ENCODE measurements at regions not wholly inside any gene's neighbourhood (a gene's known extent, or its start where the extent isn't known, plus 50 kb on each side); places are given as distances from the start of the nearest gene placed in this dataset.

GRCh38 chr4:109378511-109378910, 55.1 kb upstream of the SEC24B start:
- Histone ChIP-seq H3K4me3 (ENCODE audit: low read length) (no peak overlapping the region), H3K27me3 (ENCODE audit: control insufficient read depth, insufficient read depth, low read length) (peaks cover 3% of the 10 kb centered on the region), H3K4me1 (ENCODE audit: control insufficient read depth, insufficient read depth, low read length) (no peaks in the 10 kb centered on the region), H3K36me3 (ENCODE audit: control insufficient read depth, insufficient read depth, low read length) (no peaks in the 10 kb centered on the region), H3K27ac (ENCODE audit: low read length) (no peak overlapping the region), H3K9me3 (ENCODE audit: control insufficient read depth, insufficient read depth, low read length) (no peaks in the 10 kb centered on the region)
- DNase-seq (no peak), ATAC-seq (no peak)
- intact Hi-C loops (cut with micrococcal nuclease), result no loop called here
- no peak overlapping the region for H3K27ac Mint-ChIP-seq
- TF ChIP-seq, protein P1, sequence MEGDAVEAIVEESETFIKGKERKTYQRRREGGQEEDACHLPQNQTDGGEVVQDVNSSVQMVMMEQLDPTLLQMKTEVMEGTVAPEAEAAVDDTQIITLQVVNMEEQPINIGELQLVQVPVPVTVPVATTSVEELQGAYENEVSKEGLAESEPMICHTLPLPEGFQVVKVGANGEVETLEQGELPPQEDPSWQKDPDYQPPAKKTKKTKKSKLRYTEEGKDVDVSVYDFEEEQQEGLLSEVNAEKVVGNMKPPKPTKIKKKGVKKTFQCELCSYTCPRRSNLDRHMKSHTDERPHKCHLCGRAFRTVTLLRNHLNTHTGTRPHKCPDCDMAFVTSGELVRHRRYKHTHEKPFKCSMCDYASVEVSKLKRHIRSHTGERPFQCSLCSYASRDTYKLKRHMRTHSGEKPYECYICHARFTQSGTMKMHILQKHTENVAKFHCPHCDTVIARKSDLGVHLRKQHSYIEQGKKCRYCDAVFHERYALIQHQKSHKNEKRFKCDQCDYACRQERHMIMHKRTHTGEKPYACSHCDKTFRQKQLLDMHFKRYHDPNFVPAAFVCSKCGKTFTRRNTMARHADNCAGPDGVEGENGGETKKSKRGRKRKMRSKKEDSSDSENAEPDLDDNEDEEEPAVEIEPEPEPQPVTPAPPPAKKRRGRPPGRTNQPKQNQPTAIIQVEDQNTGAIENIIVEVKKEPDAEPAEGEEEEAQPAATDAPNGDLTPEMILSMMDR (IDR thresholded peaks at IDR 0.05), result no peak
- 92% methylated on average over 1 of the region's 1 CpG for WGBS (ENCODE audit: insufficient coverage)
- no peaks in the 10 kb centered on the region for H3K9me3 Mint-ChIP-seq
- no peak overlapping the region for H3K4me3 Mint-ChIP-seq
- H3K4me1 Mint-ChIP-seq, result no peaks in the 10 kb centered on the region
- H3K36me3 Mint-ChIP-seq, result no peaks in the 10 kb centered on the region
- peaks cover 8 to 18% of the 10 kb centered on the region in 2 donors for H3K27me3 Mint-ChIP-seq (ENCODE audit: low read depth in 2 of 2)

DNA sequence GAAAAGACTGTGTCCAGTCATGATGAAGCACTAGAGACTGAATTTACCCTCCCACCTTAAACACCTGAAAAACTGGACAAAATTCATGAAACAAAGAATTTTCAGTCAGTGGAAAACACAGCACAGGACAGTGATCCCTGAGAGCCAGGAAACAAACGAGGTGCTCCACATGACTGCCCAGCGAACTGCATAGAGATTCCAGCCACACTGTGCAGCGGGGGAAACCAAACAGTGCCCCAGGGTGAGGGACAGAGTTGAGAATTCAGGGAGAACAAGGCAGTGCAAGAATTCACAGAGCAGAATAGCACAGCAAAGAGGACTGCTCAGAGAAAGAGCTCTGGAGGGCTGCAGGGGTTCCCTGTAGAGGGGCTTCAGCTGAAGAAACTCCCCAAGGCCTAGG, 55.5 kb upstream of the SEC24B start:
- H3K36me3 Mint-ChIP-seq, result no peaks in the 10 kb centered on the region
- WGBS (ENCODE audit: insufficient coverage), result 86% methylated on average over 3 of the region's 3 CpGs
- no peaks in the 10 kb centered on the region for H3K4me1 Mint-ChIP-seq
- no peaks in the 10 kb centered on the region for H3K4me1 ChIP-seq (ENCODE audit: control insufficient read depth, insufficient read depth, low read length)
- TF ChIP-seq, protein P1 (IDR thresholded peaks at IDR 0.05), result no peak
- ATAC-seq (no peak), DNase-seq (no peak)
- H3K36me3 ChIP-seq (ENCODE audit: control insufficient read depth, insufficient read depth, low read length), result no peaks in the 10 kb centered on the region
- intact Hi-C loops (cut with micrococcal nuclease), result no loop called here
- H3K9me3 Mint-ChIP-seq, result no peaks in the 10 kb centered on the region
- no peak overlapping the region for H3K4me3 Mint-ChIP-seq
- H3K27ac ChIP-seq (ENCODE audit: low read length), result no peak overlapping the region
- H3K27ac Mint-ChIP-seq, result no peak overlapping the region
- H3K27me3 ChIP-seq (ENCODE audit: control insufficient read depth, insufficient read depth, low read length), result peaks cover 3% of the 10 kb centered on the region
- H3K27me3 Mint-ChIP-seq (ENCODE audit: low read depth in 2 of 2), result peaks cover 11 to 22% of the 10 kb centered on the region in 2 donors
- H3K9me3 ChIP-seq (ENCODE audit: control insufficient read depth, insufficient read depth, low read length), result no peaks in the 10 kb centered on the region
- H3K4me3 ChIP-seq (ENCODE audit: low read length), result no peak overlapping the region

GRCh38 chr4:109375778-109376414, 57.7 kb upstream of the SEC24B start:
- Mint-ChIP-seq H3K4me3 (no peak overlapping the region), H3K27ac (no peak overlapping the region), H3K36me3 (no peaks in the 10 kb centered on the region), H3K27me3 (ENCODE audit: low read depth in 2 of 2) (peaks cover 23 to 38% of the 10 kb centered on the region in 2 donors), H3K4me1 (no peaks in the 10 kb centered on the region), H3K9me3 (no peaks in the 10 kb centered on the region)
- ATAC-seq (peak in 1 of 3 donors; percentile 52), DNase-seq (no peak)
- TF ChIP-seq, protein P1 (IDR thresholded peaks at IDR 0.05), result no peak
- Histone ChIP-seq H3K36me3 (ENCODE audit: control insufficient read depth, insufficient read depth, low read length) (no peaks in the 10 kb centered on the region), H3K27me3 (ENCODE audit: control insufficient read depth, insufficient read depth, low read length) (peaks cover 8% of the 10 kb centered on the region), H3K27ac (ENCODE audit: low read length) (no peak overlapping the region), H3K4me3 (ENCODE audit: low read length) (no peak overlapping the region), H3K9me3 (ENCODE audit: control insufficient read depth, insufficient read depth, low read length) (no peaks in the 10 kb centered on the region), H3K4me1 (ENCODE audit: control insufficient read depth, insufficient read depth, low read length) (no peaks in the 10 kb centered on the region)
- WGBS (ENCODE audit: insufficient coverage), result 87% methylated on average over 8 of the region's 8 CpGs
- intact Hi-C loops (cut with micrococcal nuclease), result no loop called here

GRCh38 chr4:109368661-109369060, 65.0 kb upstream of the SEC24B start:
- no peaks in the 10 kb centered on the region for H3K36me3 Mint-ChIP-seq
- 99% methylated on average over 3 of the region's 3 CpGs for WGBS (ENCODE audit: insufficient coverage)
- H3K4me3 Mint-ChIP-seq, result no peak overlapping the region

More at GRCh38 chr4:109368661-109369060, 65.0 kb upstream of the SEC24B start:
- ATAC-seq, result no peak
- Histone ChIP-seq H3K36me3 (ENCODE audit: control insufficient read depth, insufficient read depth, low read length) (no peaks in the 10 kb centered on the region), H3K27ac (ENCODE audit: low read length) (no peak overlapping the region), H3K9me3 (ENCODE audit: control insufficient read depth, insufficient read depth, low read length) (no peaks in the 10 kb centered on the region), H3K4me3 (ENCODE audit: low read length) (no peak overlapping the region), H3K4me1 (ENCODE audit: control insufficient read depth, insufficient read depth, low read length) (no peaks in the 10 kb centered on the region), H3K27me3 (ENCODE audit: control insufficient read depth, insufficient read depth, low read length) (peaks cover 38% of the 10 kb centered on the region)
- H3K27ac Mint-ChIP-seq, result no peak overlapping the region
- TF ChIP-seq, protein P1 (IDR thresholded peaks at IDR 0.05), result no peak
- no peak for DNase-seq
- intact Hi-C loops (cut with micrococcal nuclease), result no loop called here
- no peaks in the 10 kb centered on the region for H3K4me1 Mint-ChIP-seq
- peaks cover 50 to 62% of the 10 kb centered on the region in 2 donors for H3K27me3 Mint-ChIP-seq (ENCODE audit: low read depth in 2 of 2)
- no peaks in the 10 kb centered on the region for H3K9me3 Mint-ChIP-seq

Data from natural killer cell (primary cell).